Ureter (tissue), 1 donor: ENCODE measurements at regions not wholly inside any gene's neighbourhood (a gene's known extent, or its start where the extent isn't known, plus 50 kb on each side); places are given as distances from the start of the nearest gene placed in this dataset.

Experiments used
- DNase-seq: peaks from one replicate; pipeline ENCODE4 v3.0.0-alpha.2; 2020; ENCODE audit warnings: low spot score
- donor health status: DM: yes; HTN: yes; CAD: no.

GRCh38 chr3:77967621-77968020, 927.7 kb downstream of the ROBO2 start:
- DNase-seq: no peak

- no peak for DNase-seq
These were observed 936.2 kb downstream of the ROBO2 start for GRCh38 chr3:77976079-77976478.

GRCh38 chr3:78003090-78003489, 963.2 kb downstream of the ROBO2 start:
- DNase-seq: no peak

- DNase-seq: no peak
These were observed 964.7 kb downstream of the ROBO2 start for GRCh38 chr3:78004571-78004970.

- DNase-seq: no peak
These were observed 973.8 kb downstream of the ROBO2 start for GRCh38 chr3:78013653-78014052.

GRCh38 chr3:78015856-78016255, 976.0 kb downstream of the ROBO2 start:
- no peak for DNase-seq

GRCh38 chr3:78021710-78022109, 981.8 kb downstream of the ROBO2 start:
- DNase-seq: no peak

- no peak for DNase-seq
These were observed 982.3 kb downstream of the ROBO2 start for GRCh38 chr3:78022232-78022631.

GRCh38 chr3:78023257-78023656, 983.4 kb downstream of the ROBO2 start:
- DNase-seq: no peak

GRCh38 chr3:78025916-78026315, 986.0 kb downstream of the ROBO2 start:
- no peak for DNase-seq

- DNase-seq: no peak
These were observed 986.5 kb downstream of the ROBO2 start for GRCh38 chr3:78026318-78026828.

GRCh38 chr3:78029775-78030174, 989.9 kb downstream of the ROBO2 start:
- no peak for DNase-seq

- DNase-seq: no peak
These were observed 995.3 kb downstream of the ROBO2 start for GRCh38 chr3:78035131-78035641.

GRCh38 chr3:78041486-78041885, 1001.6 kb downstream of the ROBO2 start:
- DNase-seq: no peak

- DNase-seq: no peak
These were observed 1006.7 kb downstream of the ROBO2 start for GRCh38 chr3:78046566-78046965.

GRCh38 chr3:78048698-78049097, 1008.8 kb downstream of the ROBO2 start:
- DNase-seq: no peak

- DNase-seq: no peak
These were observed 1009.6 kb downstream of the ROBO2 start for GRCh38 chr3:78049521-78049920.

- DNase-seq: no peak
These were observed 1010.6 kb downstream of the ROBO2 start for GRCh38 chr3:78050276-78051065.

GRCh38 chr3:78052746-78053145, 1012.8 kb downstream of the ROBO2 start:
- no peak for DNase-seq

- DNase-seq: no peak
These were observed 1026.4 kb downstream of the ROBO2 start for GRCh38 chr3:78066287-78066686.

GRCh38 chr3:78070188-78070587, 1030.3 kb downstream of the ROBO2 start:
- no peak for DNase-seq

- no peak for DNase-seq
These were observed 1036.5 kb downstream of the ROBO2 start for GRCh38 chr3:78076379-78076778.

GRCh38 chr3:78077178-78077577, 1037.3 kb downstream of the ROBO2 start:
- DNase-seq: no peak

- DNase-seq: no peak
These were observed 1037.9 kb downstream of the ROBO2 start for GRCh38 chr3:78077842-78078241.
